ENCODE measurements at regions not wholly inside any gene's neighbourhood (a gene's known extent, or its start where the extent isn't known, plus 50 kb on each side); places are given as distances from the start of the nearest gene placed in this dataset.

DNA sequence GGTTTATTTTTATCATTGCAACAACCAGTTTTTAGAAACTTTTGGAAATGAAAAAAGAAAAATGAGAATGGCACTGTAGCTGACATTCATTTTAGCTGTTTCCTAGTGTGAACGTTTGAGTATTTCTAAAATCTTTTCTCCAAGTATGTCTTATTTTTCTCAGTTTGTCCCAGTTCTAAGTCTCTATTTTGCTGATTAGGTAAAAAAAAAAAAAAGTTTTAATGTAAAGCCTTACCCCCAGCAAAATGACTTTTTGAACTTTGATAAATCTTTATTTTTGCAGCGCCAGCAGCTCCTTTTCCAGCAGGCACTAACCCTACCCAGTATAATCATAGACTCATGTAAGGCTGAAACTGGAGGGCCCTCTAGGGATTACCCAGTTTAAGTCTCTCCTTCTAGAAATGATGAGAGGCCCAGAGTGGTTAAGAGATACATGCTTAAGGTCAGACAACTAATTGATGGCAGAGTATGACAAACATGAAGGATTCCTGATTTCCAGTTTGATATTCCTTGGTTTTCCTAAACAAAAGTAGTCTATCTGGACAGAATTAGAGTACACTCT, 84.3 kb upstream of the SLC4A4 start:
- TF ChIP-seq, protein P1, sequence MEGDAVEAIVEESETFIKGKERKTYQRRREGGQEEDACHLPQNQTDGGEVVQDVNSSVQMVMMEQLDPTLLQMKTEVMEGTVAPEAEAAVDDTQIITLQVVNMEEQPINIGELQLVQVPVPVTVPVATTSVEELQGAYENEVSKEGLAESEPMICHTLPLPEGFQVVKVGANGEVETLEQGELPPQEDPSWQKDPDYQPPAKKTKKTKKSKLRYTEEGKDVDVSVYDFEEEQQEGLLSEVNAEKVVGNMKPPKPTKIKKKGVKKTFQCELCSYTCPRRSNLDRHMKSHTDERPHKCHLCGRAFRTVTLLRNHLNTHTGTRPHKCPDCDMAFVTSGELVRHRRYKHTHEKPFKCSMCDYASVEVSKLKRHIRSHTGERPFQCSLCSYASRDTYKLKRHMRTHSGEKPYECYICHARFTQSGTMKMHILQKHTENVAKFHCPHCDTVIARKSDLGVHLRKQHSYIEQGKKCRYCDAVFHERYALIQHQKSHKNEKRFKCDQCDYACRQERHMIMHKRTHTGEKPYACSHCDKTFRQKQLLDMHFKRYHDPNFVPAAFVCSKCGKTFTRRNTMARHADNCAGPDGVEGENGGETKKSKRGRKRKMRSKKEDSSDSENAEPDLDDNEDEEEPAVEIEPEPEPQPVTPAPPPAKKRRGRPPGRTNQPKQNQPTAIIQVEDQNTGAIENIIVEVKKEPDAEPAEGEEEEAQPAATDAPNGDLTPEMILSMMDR (IDR thresholded peaks at IDR 0.05), result no peak
- TF ChIP-seq POLR2A (IDR thresholded peaks at IDR 0.05) (no peak), POLR2AphosphoS5 (IDR thresholded peaks at IDR 0.05) (no peak), EP300 (IDR thresholded peaks at IDR 0.05; ENCODE audit: low read depth) (no peak)
